HUDEP-2 (cell line): ENCODE measurements at regions not wholly inside any gene's neighbourhood (a gene's known extent, or its start where the extent isn't known, plus 50 kb on each side); places are given as distances from the start of the nearest gene placed in this dataset.

Source experiments
- DNase-seq, 76 experiments: peaks; one replicate each; lab custom pipeline; 2025; ENCODE audit not compliant: unreplicated experiment in 76 of 76; lab: John Stamatoyannopoulos, UW

DNA sequence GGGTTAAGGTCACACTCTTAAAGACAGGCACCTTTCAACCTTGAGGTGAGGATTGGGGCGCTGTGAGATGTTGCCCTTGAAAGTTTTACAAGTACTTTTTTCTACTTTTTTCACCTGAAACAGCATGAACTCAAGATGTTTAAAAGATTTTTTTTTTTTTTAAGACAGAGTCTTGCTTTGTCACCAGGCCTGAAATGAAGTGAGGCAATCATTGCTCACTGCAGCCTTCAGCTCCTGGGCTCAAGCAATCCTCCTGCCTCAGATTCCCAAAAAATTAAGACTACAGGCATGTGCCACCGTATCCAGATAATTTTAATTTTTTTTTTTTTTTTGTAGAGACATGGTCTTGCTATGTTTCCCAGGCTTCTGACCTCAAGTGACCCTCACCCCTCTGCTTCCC, 243.9 kb downstream of the DIO2 start:
- no peak for DNase-seq

GRCh38 chr14:79967001-79967400, 244.3 kb downstream of the DIO2 start:
- no peak for DNase-seq

DNA sequence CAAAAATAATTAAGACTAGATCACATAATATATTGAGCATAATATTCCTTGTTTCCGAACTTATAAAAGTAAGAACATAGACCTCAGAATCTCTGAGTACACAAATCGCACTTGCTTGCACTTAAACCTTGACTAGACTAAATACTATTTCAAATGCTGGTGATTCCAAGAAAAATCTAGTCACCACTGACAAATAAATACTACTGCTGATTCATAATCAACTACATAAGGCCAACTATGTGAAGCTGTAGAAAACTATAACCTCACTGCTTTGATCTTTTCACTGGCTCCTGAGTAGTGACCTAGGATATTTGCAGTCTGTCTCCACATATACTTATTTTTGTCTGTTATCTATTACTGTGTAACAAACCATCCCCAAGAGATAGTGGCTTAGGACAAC, 245.4 kb downstream of the DIO2 start:
- DNase-seq: no peak

DNA sequence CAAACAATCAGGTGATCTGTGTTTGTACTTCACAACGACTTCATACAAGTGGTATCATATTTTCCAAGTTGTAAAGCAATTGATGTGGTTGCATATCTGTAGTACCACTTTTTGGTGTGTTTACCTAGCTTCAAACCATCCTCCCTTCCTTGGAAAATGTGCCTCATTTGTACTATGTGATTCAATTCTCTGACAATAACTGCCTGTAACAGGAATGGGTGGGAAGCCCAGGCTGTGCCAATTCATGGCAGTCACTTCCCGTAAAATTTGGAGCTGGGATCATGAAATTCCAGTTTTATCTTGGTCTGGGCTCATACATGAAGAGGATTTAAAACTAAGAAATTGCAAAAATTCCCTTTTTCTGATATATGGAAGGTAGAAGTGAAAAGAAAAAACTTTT, 250.1 kb downstream of the DIO2 start:
- no peak for DNase-seq

GRCh38 chr14:79960288-79960687, 251.0 kb downstream of the DIO2 start:
- DNase-seq: no peak

GRCh38 chr14:79951572-79951971, 259.7 kb downstream of the DIO2 start:
- DNase-seq: no peak

DNA sequence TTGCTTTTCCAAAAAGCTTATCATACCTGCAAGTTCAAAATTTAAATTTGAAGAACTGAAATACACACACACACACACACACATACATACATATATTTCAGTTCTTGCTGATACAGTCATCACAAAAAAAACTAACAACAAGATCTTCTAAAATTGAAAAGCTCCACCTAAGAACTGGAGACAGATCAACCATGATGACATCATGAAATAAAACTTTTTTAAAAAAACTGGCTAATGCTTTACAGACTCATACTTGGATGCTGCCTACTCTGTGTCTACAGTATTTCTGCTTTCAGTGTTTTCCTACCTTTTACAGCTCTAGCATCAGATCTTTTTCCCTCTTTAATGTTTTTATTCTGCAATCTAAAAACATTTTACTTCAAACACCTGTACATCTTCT, 261.4 kb downstream of the DIO2 start:
- DNase-seq: no peak

DNA sequence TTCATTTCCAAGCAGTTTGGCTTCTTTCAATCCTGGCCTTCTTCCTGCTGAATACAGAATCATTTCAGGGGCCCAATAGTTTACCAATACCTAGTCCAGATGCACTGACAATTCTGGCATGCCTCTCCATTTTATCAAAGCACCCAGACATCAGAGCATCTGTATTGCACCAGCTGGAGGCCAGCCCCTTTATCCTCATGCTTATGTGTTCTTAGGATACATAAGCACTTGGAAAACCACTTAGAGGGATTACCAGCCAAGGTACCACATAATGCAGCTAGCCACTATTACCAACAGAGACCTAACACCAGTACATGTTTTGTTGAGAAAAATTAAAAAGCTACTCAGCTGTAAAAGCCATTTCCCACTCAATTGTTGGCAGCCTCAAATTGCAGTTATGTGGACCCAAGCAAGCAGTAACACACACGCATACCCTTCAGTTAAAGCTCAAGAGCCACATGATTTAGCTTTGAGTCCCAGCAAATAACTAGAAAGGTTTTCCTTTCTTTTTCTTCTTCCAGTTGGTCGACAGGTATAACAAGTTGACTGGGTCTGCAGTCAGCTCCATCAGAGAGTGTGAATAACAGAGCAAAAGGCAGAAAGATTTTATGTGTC, 263.8 kb downstream of the DIO2 start:
- no peak for DNase-seq

DNA sequence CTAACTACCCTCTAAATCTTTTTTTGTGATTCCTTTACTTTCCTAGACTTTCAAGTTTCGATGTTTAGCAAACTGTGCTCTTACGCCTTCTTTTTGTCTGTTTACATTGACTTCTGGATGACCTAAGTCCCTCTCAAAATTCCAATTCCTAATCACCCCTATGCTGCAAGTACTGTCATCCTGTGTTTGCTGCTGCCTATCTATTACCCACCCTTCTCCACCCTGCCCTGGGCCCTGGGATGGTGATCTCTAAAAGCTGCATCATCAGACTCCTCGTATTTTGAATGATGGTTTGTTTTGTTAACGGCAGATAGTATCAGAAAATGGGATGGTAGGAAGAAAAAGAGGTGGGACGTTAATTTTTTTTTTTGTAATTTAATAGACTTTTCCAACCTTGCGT, 272.1 kb downstream of the DIO2 start:
- DNase-seq: no peak

DNA sequence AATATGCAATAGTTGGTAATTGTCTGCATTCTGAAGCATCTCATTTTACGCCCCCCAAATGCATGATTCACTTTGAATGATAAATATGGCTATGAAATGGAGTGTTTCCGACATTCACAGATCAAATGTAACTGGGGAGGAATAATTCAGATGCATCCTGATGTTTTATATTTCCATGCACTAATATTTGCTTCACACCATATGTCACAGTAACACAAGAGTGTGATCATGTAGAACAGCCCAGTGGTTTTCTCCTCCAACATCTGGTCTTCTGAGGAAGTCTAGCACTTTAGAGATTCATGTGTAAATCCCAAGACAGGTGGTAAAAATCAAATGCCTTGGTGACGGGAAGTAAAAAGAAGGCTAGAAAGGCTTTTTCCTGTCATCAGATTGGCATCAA, 273.1 kb downstream of the DIO2 start:
- no peak for DNase-seq

DNA sequence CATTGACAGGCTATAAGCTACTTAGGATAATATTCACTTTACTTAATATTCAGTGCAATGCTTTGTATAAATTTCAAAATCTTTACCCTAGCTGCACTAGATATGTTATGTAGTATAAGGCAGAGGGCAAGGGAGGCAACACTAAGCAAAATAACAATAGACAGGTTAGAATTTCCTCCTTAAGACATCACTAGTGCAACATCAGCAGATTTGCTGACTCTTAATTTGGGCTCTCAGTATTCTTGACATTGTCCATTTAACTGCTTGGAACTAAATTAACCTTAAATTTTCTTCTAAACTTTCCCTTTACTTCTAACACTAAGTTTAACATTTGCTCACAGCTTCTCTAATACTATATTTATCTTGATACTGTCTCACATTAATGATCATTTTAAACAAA, 273.9 kb downstream of the DIO2 start:
- no peak for DNase-seq

DNA sequence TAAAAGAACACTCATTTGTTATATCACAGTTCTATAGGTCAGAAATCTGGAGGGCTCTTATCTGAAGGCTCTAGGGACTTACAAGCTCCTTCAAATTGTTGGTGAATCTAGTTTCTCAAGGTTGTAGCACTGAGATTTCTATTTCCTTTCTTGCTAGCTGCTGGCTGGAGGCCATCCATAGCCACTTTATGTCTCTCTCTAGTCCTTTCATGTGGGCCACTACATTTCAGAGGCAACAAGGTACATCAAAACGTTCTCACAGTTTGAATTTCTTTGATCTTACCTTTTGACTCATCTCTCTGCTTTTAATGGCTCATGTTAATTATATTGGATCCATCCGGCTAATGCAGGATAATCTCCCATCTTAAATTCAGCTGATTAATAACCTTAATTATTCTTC, 286.8 kb downstream of the DIO2 start:
- no peak for DNase-seq

GRCh38 chr14:79920180-79920692, 291.1 kb downstream of the DIO2 start:
- no peak for DNase-seq
